GM19351 (cell line): ENCODE measurements at regions not wholly inside any gene's neighbourhood (a gene's known extent, or its start where the extent isn't known, plus 50 kb on each side); places are given as distances from the start of the nearest gene placed in this dataset.

Source experiments
- ATAC-seq: cut with Tn5 transposase; IDR thresholded peaks from one replicate; pipeline ENCODE4 v1.9.1; 2021; ENCODE audit warnings: mild to moderate bottlenecking, moderate library complexity; ENCODE audit not compliant: unreplicated experiment

GRCh38 chr3:35946121-35946853 is 307.0 kb downstream of the ARPP21 start:
- ATAC-seq: peak; percentile 68

GRCh38 chr3:35946854-35947515 is 307.7 kb downstream of the ARPP21 start:
- no peak for ATAC-seq

- ATAC-seq: no peak
Observed at GRCh38 chr3:35950021-35950420, 310.7 kb downstream of the ARPP21 start.

- ATAC-seq: no peak
Observed at GRCh38 chr3:35954413-35954812, 315.1 kb downstream of the ARPP21 start.

GRCh38 chr3:35965908-35966307 is 326.6 kb downstream of the ARPP21 start:
- peak; percentile 60 for ATAC-seq

GRCh38 chr3:35966629-35967464 is 327.5 kb downstream of the ARPP21 start:
- ATAC-seq: no peak

- ATAC-seq: no peak
Observed at GRCh38 chr3:35968043-35968622, 328.8 kb downstream of the ARPP21 start.

GRCh38 chr3:35969406-35969805 is 330.1 kb downstream of the ARPP21 start:
- ATAC-seq: no peak

- no peak for ATAC-seq
Observed at GRCh38 chr3:35970793-35971192, 331.5 kb downstream of the ARPP21 start.

- no peak for ATAC-seq
Observed at GRCh38 chr3:35971686-35972085, 332.4 kb downstream of the ARPP21 start.

GRCh38 chr3:35974872-35975271 is 335.5 kb downstream of the ARPP21 start:
- no peak for ATAC-seq

GRCh38 chr3:35986161-35986560 is 346.8 kb downstream of the ARPP21 start:
- no peak for ATAC-seq

GRCh38 chr3:35987386-35987785 is 348.1 kb downstream of the ARPP21 start:
- no peak for ATAC-seq

GRCh38 chr3:35992041-35992440 is 352.7 kb downstream of the ARPP21 start:
- ATAC-seq: no peak

- no peak for ATAC-seq
Observed at GRCh38 chr3:36011791-36012190, 368.5 kb upstream of the STAC start.

GRCh38 chr3:36013425-36013824 is 366.9 kb upstream of the STAC start:
- no peak for ATAC-seq

- ATAC-seq: no peak
Observed at GRCh38 chr3:36025232-36025631, 355.1 kb upstream of the STAC start.

GRCh38 chr3:36032180-36033047 is 347.9 kb upstream of the STAC start:
- no peak for ATAC-seq

GRCh38 chr3:36058404-36059030 is 321.8 kb upstream of the STAC start:
- no peak for ATAC-seq

- ATAC-seq: no peak
Observed at GRCh38 chr3:36060950-36061349, 319.4 kb upstream of the STAC start.
